GM19351 (cell line): ENCODE measurements at regions not wholly inside any gene's neighbourhood (a gene's known extent, or its start where the extent isn't known, plus 50 kb on each side); places are given as distances from the start of the nearest gene placed in this dataset.

Experiments used
- ATAC-seq: cut with Tn5 transposase; IDR thresholded peaks from one replicate; pipeline ENCODE4 v1.9.1; 2021; ENCODE audit warnings: mild to moderate bottlenecking, moderate library complexity; ENCODE audit not compliant: unreplicated experiment

DNA sequence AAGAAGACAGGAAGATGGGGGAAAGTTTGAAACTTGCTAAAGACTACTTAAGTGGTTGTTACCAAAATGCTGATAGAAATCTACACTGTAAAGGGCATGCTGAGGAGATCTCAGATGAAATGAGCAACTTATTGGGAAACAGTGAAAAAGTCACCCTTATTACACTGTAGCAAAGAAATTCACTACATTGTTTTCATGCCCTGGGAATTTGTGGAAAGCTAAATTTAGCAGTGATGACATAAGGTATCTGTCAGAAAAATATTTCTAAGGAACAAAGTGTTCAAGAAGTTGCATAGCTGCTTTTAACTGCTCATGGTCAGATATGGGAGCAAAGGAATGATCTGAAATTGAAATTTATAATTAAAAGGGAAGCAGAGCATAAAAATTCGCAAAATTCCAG is 702.4 kb upstream of the LRRC4C start:
- no peak for ATAC-seq

DNA sequence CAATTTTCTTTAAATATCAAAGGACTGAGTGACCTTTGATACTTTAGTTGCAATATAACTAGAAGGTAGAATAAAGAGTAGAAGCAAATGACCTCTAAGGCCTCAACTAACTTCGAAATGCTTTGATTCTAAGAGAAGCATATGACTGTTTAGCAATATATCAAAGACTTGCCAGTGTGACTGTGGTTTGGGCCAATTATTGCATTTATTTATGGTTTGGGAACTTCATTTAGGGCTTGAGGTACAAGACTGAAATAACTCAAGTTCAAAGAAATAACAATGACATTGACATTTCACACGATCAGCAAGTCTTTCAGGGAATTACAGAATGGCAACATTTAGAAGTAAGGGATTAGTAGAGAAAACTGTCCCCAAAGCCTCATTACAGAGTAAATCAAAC is 709.7 kb upstream of the LRRC4C start:
- ATAC-seq: no peak

DNA sequence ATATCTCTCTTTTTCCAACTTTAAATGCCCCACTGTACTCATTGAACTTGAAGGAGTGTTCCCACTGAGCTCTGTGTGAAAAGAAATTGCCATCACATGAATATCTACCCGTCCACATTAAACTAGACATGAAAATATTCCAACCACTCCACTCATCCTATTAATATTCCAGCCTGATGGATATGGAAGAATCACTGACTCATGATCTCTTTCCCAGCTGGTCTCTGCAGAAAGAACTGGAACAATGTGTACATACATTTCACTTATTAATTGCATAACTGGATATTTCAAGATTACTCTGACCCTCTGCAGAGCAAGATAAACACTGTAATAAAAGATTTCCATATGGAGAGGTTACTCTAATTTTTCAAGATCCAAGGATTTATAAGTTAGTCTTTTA is 711.1 kb upstream of the LRRC4C start:
- no peak for ATAC-seq

DNA sequence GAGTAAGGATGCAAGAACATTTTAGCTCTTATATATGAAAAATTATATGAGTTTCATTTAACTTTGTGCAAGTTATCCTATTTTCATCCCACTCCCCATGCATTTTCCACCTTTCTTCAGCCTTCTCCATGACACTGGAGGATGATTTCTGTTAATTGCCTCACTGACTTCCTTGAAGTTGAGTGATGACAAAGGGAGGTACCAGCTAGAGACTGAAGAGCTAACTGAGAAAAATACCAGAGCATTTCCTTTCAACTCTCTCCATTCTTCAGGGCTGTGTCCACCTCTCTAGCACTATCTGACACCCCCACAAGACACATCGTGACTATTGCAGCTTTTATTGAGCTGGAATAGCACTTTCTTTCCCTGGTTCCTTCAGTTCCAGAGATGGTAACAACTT is 711.6 kb upstream of the LRRC4C start:
- no peak for ATAC-seq

DNA sequence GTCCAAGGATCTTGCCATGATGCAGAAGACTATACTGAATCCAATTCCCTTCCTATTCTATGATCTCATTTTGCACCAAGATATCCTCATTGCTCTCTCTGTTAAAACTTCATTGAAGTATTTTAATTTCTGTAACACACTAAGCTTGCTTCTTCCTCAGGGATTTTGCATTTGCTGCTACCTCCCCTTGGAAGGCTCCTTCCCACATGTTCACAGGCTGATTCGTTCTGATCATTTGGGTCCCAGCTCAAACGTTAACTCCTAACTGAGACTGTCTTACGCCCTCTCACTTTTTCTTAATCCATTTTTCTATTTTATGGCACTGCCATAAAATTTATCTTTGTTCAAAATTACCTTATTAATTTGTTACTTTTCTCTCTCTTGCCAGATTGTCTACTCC is 713.0 kb upstream of the LRRC4C start:
- ATAC-seq: no peak

DNA sequence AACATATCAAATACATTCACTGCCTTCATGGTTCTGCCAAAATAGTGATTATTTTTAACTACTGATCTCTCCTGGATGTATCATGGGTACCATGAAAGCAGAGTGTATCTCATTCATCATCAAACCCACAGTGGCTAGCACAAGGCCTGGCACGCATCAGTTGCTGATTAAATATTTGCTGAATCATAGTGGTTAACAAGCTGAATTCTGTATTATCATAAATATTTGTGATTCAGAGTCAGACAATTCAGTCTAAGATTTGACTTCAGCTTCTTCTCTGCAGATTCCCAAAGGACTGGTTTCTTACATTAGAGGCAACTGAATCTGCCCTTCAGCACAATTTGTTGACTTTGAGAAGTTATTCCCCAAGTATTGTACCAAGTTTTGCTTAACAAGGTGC is 715.8 kb upstream of the LRRC4C start:
- ATAC-seq: no peak

DNA sequence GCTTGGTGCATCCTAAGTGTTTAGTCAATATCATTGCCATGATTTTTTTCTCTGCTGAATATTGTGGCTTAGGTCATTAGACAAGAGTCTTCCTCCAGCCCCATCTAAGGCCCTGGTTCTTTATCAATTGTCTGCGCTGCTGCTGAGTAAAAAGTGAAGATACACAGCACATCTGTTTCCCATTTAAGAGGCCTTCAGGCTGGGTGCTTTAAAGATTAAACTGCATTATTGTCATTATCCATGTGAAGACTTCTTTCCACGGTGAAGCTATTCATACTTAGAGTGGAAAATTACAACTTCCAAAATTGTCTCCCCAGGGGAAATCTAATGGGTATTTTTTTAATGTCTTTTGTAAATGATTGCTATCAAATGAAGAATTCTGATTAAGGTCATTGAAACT is 719.8 kb upstream of the LRRC4C start:
- no peak for ATAC-seq

DNA sequence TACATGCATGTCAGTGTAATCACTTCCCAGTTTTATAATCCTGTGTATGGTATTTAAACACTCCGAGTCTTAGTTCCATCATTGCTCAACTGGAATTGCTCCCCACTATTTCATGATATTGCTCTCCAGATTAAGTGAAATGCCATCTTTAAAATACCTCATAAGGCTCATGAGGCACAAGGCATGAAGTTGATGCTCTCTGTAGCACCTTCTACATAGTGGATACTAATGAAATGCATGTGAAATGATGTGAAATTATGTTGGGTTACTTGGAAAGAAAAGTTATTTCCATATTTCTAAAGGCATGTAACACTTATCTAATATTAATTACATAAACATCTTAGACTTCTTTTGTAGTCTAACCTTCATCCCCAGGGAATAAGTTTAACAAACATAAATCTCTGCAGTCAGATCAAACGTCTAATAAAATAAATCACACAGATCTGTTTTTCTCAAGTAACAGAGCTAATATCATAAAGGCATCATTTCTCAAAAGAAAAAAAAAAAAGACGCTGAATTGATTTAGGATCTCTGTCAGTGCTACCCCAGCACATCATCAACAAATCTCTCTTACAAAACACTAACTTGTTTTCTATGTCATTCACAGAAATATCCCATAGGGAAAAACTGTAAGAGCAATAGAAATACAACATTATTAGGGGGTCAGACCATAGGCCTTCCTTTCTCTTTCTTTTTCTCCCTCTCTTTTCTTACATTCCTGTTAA is 736.0 kb upstream of the LRRC4C start:
- ATAC-seq: no peak

DNA sequence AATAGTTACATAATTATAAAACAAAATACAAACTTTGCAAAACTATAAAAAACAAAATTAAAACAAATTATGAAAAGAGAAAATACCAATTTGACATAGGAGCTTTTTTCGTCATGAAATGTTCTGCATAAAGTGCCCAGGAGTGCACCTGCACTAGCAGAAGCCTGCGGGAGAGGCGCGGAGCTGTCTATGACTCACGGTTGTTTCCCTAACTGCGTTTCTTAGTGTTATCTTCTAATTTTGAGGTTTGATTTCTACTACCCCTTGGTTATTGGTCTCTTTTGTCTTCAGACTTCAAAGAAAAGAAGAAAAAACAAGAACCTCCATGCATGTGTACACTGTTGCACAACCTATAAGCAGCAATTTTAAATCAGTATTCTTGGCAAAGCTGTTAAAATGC is 740.9 kb upstream of the LRRC4C start:
- no peak for ATAC-seq

DNA sequence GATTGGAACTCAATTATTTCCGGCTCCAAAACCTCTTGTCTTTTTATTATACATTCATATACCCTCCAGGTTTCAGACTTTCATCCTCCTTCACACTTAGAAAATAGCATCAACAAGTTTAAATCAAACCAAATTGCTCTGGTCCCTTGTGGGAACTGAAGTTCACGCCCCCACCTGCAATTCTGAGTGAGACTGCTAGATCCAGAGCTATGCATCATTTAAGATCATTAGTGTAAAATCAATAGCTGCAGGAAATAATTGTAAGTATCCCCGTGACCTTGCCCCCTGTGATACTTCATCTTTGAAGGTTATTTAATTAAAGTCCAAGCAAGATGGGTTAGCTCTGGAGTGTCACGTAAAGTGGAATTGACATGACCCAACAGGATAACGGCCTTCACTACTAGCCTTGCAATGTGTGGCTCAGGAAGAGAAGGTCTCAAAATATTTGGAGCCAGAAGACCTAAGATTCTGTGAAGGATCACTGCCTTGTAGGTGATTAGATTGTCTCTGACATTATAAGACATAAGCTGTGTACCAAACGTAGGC is 742.2 kb upstream of the LRRC4C start:
- no peak for ATAC-seq

DNA sequence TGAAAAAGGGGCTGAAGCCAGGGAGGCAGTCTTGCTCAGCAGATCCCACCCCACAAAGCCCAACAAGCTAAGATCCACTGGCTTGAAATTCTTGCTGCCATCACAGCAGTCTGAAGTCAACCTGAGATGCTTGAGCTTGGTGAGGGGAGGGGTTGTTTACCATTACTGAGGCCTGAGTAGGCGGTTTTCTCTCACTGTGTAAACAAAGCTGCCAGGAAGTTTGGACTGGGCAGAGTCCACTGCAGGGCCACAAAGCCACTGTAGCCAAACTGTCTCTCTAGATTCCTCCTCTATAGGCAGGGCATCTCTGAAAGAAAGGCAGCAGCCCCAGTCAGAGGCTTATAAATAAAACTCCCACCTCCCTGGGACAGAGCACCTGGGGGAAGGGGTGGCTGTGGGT is 746.1 kb upstream of the LRRC4C start:
- ATAC-seq: no peak

DNA sequence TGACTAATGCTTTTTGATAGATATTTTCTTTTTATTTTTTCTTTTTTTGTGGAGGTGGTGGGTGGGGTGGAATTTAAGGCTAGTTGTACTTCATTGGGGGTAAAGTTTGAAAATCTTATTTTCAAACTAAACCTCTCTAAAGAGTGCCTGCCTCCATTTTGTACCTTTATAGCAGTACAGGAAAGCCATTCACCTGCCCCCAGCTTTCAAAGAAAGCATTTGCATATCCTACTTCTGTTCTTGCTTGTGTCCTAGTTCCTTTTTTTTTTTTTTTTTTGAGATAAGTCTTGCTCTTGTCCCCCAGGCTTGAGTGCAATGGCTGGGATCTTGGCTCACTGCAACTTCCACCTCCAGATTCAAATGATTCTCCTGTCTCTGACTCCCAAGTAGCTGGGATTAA is 766.2 kb upstream of the LRRC4C start:
- no peak for ATAC-seq

DNA sequence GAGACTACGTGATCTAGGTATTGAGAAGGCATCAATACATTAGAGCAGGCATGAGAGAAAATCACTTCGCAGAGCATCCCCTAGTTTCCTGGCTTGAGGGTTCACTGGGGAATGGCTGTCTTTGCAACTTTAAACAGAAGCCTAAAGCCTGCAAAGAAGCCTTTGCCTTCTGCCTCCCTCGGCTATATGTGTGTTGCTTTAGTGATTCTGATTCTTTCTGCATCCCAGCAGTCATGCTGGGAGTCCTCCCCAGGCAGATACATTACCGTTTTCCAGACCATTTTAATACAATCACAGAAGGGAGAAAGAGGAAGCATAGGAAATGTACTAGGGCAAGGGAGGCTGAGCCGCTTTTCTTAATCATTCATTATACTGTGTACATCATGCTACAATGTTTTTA is 773.2 kb upstream of the LRRC4C start:
- ATAC-seq: no peak

DNA sequence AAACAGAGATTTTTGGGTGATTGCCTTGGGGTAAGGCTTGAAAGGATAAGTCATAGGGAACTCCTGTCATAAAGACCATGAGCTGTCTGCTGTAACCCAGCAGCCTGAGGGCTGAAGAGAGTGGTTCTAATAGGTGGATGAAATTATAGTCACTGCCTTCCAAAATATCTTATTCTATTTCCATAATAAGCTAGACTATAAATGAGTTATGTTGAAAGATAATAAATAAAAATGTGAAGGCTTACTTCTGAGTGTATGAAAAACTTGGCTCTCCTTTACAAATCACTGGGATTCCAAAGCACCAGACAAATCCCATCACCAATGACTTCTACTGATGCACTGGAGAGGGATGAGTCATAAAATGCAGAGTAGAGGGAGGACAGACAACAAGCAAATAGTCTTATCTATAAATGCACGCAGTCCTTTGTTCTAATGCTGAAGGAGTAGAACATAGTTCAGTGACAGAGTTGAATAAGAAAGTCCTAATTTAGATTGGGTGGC is 775.0 kb upstream of the LRRC4C start:
- ATAC-seq: no peak

DNA sequence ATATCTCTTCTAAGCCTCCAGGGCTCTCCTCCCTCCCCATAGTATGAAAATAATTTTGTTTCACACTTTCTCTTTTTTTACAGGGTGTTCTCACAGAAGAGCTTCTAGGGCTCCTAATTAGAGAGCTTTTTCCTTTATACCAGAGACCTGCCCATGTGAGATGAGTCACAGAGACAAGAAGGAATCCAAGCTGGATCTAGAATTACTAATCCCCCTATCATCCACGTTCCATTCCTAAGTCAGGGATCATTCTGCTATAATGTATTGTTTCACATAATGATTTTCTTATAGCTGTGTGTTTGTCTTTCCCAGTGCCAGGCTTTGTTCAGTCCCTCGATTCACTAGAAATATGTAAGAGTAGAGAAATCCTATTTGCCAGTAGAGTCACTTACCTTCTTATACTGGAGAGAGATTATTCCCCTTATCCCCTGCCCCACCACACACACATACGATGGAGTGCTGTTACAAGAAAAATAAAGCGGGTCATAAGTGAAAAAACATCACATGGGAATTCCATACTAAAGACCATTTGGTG is 778.3 kb upstream of the LRRC4C start:
- ATAC-seq: no peak

DNA sequence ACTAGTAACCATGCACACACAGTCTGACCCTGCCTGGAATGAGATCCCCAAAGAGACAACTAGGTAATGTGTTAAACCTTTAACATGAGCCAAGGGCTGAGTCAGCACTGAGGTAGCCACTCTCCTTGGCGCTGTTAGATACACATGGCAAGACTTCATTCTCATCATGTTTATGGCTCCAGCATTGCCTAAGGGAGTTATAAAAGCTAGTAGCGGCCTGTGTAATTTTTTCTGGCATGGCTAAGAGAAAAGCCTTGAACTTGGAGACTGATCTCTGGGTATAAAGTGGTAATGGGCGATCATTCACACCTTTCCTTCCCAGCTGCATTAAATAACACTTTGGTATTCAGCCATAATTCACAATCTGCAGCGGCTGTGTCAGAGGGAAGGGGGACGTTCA is 779.7 kb upstream of the LRRC4C start:
- no peak for ATAC-seq

DNA sequence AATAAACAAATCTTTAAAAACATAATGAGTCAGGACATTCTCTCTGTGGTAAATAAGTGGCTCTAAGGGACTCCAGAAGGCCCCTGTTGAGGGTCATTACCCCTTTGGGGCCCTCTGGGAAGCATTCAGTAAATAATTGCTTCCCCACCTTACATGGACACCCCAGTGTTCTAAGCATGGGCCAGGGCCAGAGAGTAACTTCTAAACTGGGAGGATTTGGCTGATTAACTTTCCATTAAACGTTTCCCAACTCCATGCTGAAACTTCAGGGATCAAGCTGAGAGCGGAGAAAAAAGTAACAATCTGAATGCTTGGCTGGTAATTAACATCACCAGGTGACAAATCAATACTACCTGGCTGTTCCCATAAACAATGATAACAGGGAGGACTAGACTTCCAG is 783.9 kb upstream of the LRRC4C start:
- ATAC-seq: no peak

DNA sequence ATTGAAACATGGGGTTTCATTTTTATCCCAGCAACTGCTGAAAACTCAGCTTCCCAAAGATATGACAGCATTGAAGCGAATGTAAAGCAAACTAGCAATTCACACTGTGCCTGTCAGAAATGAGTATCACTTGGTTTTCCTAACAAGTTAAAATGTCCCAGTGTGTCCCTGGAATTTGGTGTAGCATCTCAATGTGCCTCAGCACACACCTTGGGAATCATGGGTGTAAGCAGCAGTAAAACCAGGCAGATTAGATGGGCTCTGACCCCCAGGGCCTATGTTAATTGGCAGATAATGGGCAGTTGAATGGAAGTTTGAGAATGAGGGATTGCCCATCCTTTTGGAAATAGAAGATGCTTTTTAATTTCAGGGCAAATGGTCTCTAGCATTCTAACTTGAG is 784.9 kb upstream of the LRRC4C start:
- ATAC-seq: no peak

DNA sequence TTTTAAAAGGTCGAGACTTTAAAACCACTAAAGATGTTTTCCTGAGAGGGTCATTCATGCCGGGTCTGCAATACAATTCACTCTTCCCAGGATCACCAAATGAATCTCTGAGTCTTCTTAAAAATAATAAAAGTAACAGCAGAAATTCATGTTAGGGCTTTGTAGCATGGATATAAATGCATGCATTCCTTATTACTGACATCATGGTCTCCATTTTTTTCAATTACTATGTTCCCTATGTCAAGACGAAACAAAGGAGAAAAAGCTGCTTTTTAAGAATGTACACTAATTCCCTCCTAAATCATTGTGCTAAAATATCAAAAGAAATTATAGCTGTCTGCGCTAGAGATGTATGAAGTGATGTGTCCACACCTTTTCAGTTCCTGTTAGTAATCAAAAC is 789.9 kb upstream of the LRRC4C start:
- ATAC-seq: no peak

DNA sequence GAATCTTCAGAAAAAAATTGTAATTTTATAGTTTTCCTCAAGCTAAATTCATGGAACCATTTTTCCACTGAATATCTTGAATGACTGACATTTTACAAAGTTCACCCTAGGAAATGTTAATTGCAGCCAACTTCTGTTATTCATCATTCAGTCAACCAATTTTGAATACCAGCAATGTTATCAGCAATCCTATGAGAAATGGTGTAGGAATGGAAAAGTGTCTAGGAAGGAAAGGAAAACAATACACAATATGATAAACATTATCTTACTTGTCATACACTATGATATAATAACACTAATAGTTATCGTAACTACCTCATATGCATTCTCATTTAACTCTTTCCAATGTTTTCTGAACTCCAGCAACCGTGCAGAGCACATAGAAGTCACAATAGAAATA is 790.5 kb upstream of the LRRC4C start:
- ATAC-seq: no peak

DNA sequence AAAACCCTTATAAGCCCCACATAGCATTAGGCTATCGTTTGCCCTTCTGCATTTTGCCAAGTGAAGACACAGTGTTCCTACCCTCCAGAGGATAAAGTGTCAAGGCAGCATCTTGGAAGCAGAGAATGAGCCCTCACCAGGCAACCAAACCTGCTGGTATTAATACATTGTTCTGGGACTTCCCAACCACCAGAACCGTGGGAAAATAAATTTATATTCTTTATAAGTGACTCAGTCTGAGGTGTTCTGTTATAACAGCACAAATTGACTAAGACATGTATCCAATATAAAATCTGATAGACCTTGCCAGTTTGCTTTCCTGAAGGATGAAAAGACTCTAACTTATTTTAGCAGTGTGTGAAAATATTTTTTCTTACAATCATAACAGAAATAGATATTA is 792.5 kb upstream of the LRRC4C start:
- ATAC-seq: no peak

DNA sequence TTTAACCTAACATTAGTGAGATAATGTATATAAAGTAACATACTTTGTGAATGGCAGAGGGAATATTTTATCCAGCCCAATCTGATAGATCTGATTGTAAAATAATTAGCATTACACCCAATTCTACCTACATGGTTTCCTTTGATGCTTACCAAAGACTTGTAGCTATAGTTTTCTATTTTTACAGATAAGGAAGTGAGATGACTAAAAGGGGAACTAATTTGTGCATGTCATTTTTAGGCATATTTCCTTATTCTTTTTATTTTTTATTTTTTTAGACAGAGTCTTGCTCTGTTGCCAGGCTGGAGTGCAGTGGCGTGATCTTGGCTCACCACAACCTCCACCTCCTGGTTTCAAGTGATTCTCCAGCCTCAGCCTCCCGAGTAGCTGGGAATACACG is 793.7 kb upstream of the LRRC4C start:
- no peak for ATAC-seq

DNA sequence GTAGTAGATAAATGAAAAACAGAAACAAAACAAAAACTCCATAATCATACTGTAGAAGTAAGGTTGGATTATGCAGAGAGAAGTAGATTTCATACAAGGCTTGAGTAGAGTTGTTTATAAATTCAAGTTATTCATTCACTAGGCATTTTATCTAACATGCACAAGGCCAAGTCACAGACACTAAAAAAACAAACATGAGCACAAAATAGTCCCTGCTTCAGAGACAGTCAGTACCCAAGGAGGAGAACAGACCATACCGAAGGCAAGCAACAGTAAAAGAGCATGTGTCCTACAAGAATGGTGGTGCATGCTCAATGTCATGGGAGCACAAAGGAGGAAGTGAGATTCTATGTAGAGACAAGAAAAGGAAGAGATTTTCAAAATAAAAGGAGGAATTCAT is 796.5 kb upstream of the LRRC4C start:
- no peak for ATAC-seq
